Ramos (cell line): ENCODE measurements at regions not wholly inside any gene's neighbourhood (a gene's known extent, or its start where the extent isn't known, plus 50 kb on each side); places are given as distances from the start of the nearest gene placed in this dataset.

Source experiments
- in situ Hi-C: fragments of 300-500 bp; cut with MboI; formaldehyde crosslinking; loops from one replicate; pipeline ENCODE4 v1.14.3; 2022; ENCODE audit warnings: low sequenced_read_pairs; ENCODE audit not compliant: unreplicated experiment

GRCh38 chr12:59023861-59024424, 103.6 kb upstream of the LRIG3 start:
- in situ Hi-C loops: no loop called here

GRCh38 chr12:59020073-59020946, 100.0 kb upstream of the LRIG3 start:
- in situ Hi-C loops: no loop called here

GRCh38 chr12:59014885-59015284, 94.6 kb upstream of the LRIG3 start:
- in situ Hi-C loops: no loop called here

- in situ Hi-C loops: no loop called here
Measured at GRCh38 chr12:59010941-59011340, 90.6 kb upstream of the LRIG3 start.

GRCh38 chr12:59010118-59010517, 89.8 kb upstream of the LRIG3 start:
- in situ Hi-C loops: no loop called here

- in situ Hi-C loops: no loop called here
Measured at GRCh38 chr12:59007620-59008019, 87.3 kb upstream of the LRIG3 start.

GRCh38 chr12:59005193-59005955, 85.1 kb upstream of the LRIG3 start:
- in situ Hi-C loops: no loop called here

- in situ Hi-C loops: no loop called here
Measured at GRCh38 chr12:59004456-59004855, 84.2 kb upstream of the LRIG3 start.

GRCh38 chr12:58995666-58996363, 75.5 kb upstream of the LRIG3 start:
- in situ Hi-C loops: no loop called here

GRCh38 chr12:58988643-58989344, 68.5 kb upstream of the LRIG3 start:
- in situ Hi-C loops: no loop called here

GRCh38 chr12:58981961-58982360, 61.7 kb upstream of the LRIG3 start:
- in situ Hi-C loops: no loop called here

GRCh38 chr12:58980768-58981167, 60.5 kb upstream of the LRIG3 start:
- in situ Hi-C loops: no loop called here

- in situ Hi-C loops: no loop called here
Measured at GRCh38 chr12:58978717-58979116, 58.4 kb upstream of the LRIG3 start.

GRCh38 chr12:58977476-58977875, 57.2 kb upstream of the LRIG3 start:
- in situ Hi-C loops: no loop called here

- in situ Hi-C loops: no loop called here
Measured at GRCh38 chr12:58976146-58976545, 55.8 kb upstream of the LRIG3 start.
